ENCODE measurements at regions not wholly inside any gene's neighbourhood (a gene's known extent, or its start where the extent isn't known, plus 50 kb on each side); places are given as distances from the start of the nearest gene placed in this dataset.

DNA sequence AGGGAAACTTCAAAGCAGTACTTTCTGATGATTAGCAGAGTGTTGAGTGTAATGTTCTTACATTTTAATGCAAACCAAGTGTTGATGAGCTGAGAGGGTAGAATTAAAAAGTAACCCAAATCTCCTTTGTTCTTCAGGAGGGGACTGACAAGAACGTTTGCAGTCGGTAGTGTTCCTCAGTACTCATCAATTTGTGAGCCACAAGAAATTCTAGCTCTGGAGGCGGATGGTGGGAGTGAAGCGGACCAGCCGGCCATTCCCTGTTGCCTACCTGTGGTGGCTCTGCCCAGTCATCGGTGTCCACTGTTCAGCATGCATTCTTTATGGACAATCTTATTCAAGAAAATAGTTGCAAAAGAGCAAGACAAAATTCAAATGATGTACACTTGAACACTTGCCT is 438.6 kb upstream of the POU3F3 start:
- no peak for TF ChIP-seq POLR2AphosphoS5 (IDR thresholded peaks at IDR 0.05; ENCODE audit: insufficient read depth in 1 of 2, low read depth in 1 of 2)
- TF ChIP-seq POLR2A (IDR thresholded peaks at IDR 0.05): no peak
- no peak for TF ChIP-seq CTCF (IDR thresholded peaks at IDR 0.05)
